ENCODE measurements at regions not wholly inside any gene's neighbourhood (a gene's known extent, or its start where the extent isn't known, plus 50 kb on each side); places are given as distances from the start of the nearest gene placed in this dataset.

DNA sequence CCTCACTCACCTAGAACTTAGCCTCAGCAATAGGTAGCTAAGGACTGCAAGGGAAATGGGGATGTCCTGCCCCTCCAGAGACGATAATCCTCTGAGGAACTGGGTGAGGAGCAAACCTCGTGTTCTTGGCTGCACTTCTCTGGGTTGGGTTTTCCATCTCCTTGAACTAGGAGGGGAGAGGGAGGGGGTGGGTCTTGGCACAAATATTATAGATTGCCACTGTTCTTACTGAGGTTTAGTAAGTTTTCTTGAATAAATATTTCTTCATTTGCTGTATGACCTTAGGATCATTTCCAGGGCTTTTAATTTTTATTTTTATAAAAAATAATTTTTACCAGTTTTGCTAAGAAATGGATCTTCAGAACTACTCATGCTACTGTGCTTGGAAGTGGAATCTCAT, 406.7 kb upstream of the FZD8 start:
- Histone ChIP-seq H3K9ac (ENCODE audit: low read length) (no peak overlapping the region), H3K36me3 (ENCODE audit: control insufficient read depth, insufficient read depth, low read length) (no peaks in the 10 kb centered on the region), H3K4me3 (ENCODE audit: low read length) (no peak overlapping the region), H3K27me3 (ENCODE audit: control insufficient read depth, insufficient read depth, low read length) (no peaks in the 10 kb centered on the region), H3K9me3 (ENCODE audit: control insufficient read depth, low read length) (no peaks in the 10 kb centered on the region), H3K4me1 (ENCODE audit: control insufficient read depth, insufficient read depth, low read length) (no peaks in the 10 kb centered on the region)

- Histone ChIP-seq H3K4me1 (ENCODE audit: control insufficient read depth, insufficient read depth, low read length) (no peaks in the 10 kb centered on the region), H3K4me3 (ENCODE audit: low read length) (no peak overlapping the region), H3K9ac (ENCODE audit: low read length) (no peak overlapping the region), H3K9me3 (ENCODE audit: control insufficient read depth, low read length) (no peaks in the 10 kb centered on the region), H3K36me3 (ENCODE audit: control insufficient read depth, insufficient read depth, low read length) (no peaks in the 10 kb centered on the region), H3K27me3 (ENCODE audit: control insufficient read depth, insufficient read depth, low read length) (no peaks in the 10 kb centered on the region)
Measured at GRCh38 chr10:36048236-36048635, 406.1 kb upstream of the FZD8 start.

- Histone ChIP-seq H3K4me1 (ENCODE audit: control insufficient read depth, insufficient read depth, low read length) (no peaks in the 10 kb centered on the region), H3K9me3 (ENCODE audit: control insufficient read depth, low read length) (no peaks in the 10 kb centered on the region), H3K9ac (ENCODE audit: low read length) (no peak overlapping the region), H3K27me3 (ENCODE audit: control insufficient read depth, insufficient read depth, low read length) (no peaks in the 10 kb centered on the region), H3K4me3 (ENCODE audit: low read length) (no peak overlapping the region), H3K36me3 (ENCODE audit: control insufficient read depth, insufficient read depth, low read length) (no peaks in the 10 kb centered on the region)
Measured at GRCh38 chr10:36042135-36042534, 400.0 kb upstream of the FZD8 start.

DNA sequence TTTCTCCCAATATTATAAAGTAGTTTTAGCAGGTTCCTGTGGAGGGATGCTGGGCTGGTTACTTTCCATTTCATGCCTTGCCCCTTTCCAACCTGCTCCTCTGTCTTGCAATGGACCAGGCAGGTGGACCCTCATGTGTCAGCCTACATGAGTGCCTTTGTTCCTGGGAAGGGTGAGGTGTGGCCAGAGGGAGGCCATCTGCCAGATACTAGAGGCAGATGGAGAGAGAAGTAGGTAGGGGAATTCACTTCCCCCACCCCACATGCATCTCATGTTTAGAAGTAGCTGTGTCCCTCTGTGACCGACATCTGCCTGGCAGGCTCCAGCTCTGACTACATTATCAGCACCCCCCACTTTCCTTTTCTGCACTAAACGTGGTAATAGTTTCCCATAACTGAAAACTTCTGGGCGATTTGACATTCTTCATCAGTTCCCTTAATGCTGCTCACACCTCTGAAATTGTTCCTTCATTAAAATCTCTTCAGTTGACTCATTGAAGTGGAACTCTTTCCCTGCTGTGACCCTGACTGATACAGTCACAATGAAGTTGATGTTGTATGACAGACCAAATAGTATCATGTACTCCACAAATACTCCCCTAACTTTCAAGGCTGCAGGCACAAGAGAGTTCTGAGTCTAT, 396.3 kb upstream of the FZD8 start:
- Histone ChIP-seq H3K9me3 (ENCODE audit: control insufficient read depth, low read length) (no peaks in the 10 kb centered on the region), H3K27me3 (ENCODE audit: control insufficient read depth, insufficient read depth, low read length) (no peaks in the 10 kb centered on the region), H3K4me1 (ENCODE audit: control insufficient read depth, insufficient read depth, low read length) (no peaks in the 10 kb centered on the region), H3K4me3 (ENCODE audit: low read length) (no peak overlapping the region), H3K9ac (ENCODE audit: low read length) (no peak overlapping the region), H3K36me3 (ENCODE audit: control insufficient read depth, insufficient read depth, low read length) (no peaks in the 10 kb centered on the region)

DNA sequence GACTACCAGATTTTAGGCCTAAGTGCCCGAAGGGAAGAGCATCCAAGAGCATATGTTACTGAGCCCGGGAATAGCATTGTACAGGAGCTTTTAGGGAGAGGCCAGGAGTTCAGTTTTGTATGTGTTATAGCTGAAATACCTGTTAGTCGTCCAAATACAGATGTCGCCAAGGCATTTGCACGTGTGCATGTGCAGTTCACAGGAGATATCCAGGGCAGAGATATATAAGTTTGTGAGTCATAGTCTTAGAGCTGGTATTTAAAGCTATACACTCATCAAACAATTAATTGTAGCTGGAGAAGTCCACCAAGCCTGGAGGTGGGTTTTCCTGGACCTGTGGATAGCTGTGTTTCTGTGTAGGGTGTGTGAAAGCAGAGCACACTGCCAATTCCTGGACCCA, 394.0 kb upstream of the FZD8 start:
- Histone ChIP-seq H3K36me3 (ENCODE audit: control insufficient read depth, insufficient read depth, low read length) (no peaks in the 10 kb centered on the region), H3K9ac (ENCODE audit: low read length) (no peak overlapping the region), H3K4me3 (ENCODE audit: low read length) (no peak overlapping the region), H3K9me3 (ENCODE audit: control insufficient read depth, low read length) (no peaks in the 10 kb centered on the region), H3K27me3 (ENCODE audit: control insufficient read depth, insufficient read depth, low read length) (no peaks in the 10 kb centered on the region), H3K4me1 (ENCODE audit: control insufficient read depth, insufficient read depth, low read length) (no peaks in the 10 kb centered on the region)

DNA sequence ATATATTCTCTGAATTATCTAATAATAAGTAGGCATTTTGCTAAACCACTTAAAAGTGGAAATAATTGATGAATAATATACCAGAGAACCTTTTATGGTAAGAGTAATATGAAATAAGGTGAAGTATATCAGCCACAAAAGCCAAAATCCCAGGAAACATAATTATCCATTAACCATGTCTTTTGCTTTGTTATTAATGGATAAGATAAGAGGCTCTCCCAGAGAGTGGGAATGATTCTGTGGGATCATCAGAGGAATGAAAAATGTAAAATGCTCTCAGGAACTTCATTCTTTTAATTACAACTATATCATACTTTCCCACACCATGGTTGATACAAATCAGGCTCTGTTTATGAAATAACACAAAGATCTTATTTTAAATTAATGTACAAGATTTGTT, 391.7 kb upstream of the FZD8 start:
- no peaks in the 10 kb centered on the region for H3K4me1 ChIP-seq (ENCODE audit: control insufficient read depth, insufficient read depth, low read length)
- H3K27me3 ChIP-seq (ENCODE audit: control insufficient read depth, insufficient read depth, low read length): no peaks in the 10 kb centered on the region
- H3K4me3 ChIP-seq (ENCODE audit: low read length): no peak overlapping the region
- no peaks in the 10 kb centered on the region for H3K9me3 ChIP-seq (ENCODE audit: control insufficient read depth, low read length)
- no peak overlapping the region for H3K9ac ChIP-seq (ENCODE audit: low read length)
- H3K36me3 ChIP-seq (ENCODE audit: control insufficient read depth, insufficient read depth, low read length): no peaks in the 10 kb centered on the region

- H3K36me3 ChIP-seq (ENCODE audit: control insufficient read depth, insufficient read depth, low read length): no peaks in the 10 kb centered on the region
Measured at GRCh38 chr10:36030516-36030915, 388.4 kb upstream of the FZD8 start.

GRCh38 chr10:36026656-36027390, 384.7 kb upstream of the FZD8 start:
- H3K36me3 ChIP-seq (ENCODE audit: control insufficient read depth, insufficient read depth, low read length): no peaks in the 10 kb centered on the region

More at GRCh38 chr10:36030516-36030915, 388.4 kb upstream of the FZD8 start:
- Histone ChIP-seq H3K9ac (ENCODE audit: low read length) (no peak overlapping the region), H3K4me1 (ENCODE audit: control insufficient read depth, insufficient read depth, low read length) (no peaks in the 10 kb centered on the region), H3K27me3 (ENCODE audit: control insufficient read depth, insufficient read depth, low read length) (no peaks in the 10 kb centered on the region), H3K9me3 (ENCODE audit: control insufficient read depth, low read length) (no peaks in the 10 kb centered on the region), H3K4me3 (ENCODE audit: low read length) (no peak overlapping the region)

DNA sequence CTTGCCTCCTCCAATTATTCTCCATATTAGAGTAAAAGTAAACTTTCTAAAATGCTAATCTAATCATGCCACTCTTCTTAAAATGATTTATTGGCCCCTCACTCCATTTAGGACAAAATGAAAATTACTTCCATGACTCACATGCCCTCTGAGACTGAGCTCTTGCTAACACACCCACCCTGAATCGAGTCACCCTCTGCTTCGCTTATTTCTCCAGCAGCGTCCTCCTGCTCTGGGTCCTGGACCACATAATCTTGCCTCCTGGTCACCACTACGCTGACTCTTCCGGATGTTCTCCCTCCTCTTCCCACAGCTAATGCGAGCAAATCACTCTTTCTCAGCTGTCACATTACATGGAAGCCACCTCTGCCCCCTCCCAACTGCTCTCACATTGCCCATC, 384.0 kb upstream of the FZD8 start:
- Histone ChIP-seq H3K4me3 (ENCODE audit: low read length) (no peak overlapping the region), H3K4me1 (ENCODE audit: control insufficient read depth, insufficient read depth, low read length) (peaks cover 10% of the 10 kb centered on the region), H3K27me3 (ENCODE audit: control insufficient read depth, insufficient read depth, low read length) (no peaks in the 10 kb centered on the region), H3K36me3 (ENCODE audit: control insufficient read depth, insufficient read depth, low read length) (no peaks in the 10 kb centered on the region), H3K9ac (ENCODE audit: low read length) (no peak overlapping the region), H3K9me3 (ENCODE audit: control insufficient read depth, low read length) (no peaks in the 10 kb centered on the region)

More at GRCh38 chr10:36026656-36027390, 384.7 kb upstream of the FZD8 start:
- no peaks in the 10 kb centered on the region for H3K27me3 ChIP-seq (ENCODE audit: control insufficient read depth, insufficient read depth, low read length)
- no peak overlapping the region for H3K4me3 ChIP-seq (ENCODE audit: low read length)
- no peaks in the 10 kb centered on the region for H3K9me3 ChIP-seq (ENCODE audit: control insufficient read depth, low read length)
- H3K4me1 ChIP-seq (ENCODE audit: control insufficient read depth, insufficient read depth, low read length): peaks cover 10% of the 10 kb centered on the region
- H3K9ac ChIP-seq (ENCODE audit: low read length): no peak overlapping the region

- Histone ChIP-seq H3K27me3 (ENCODE audit: control insufficient read depth, insufficient read depth, low read length) (no peaks in the 10 kb centered on the region), H3K9ac (ENCODE audit: low read length) (no peak overlapping the region), H3K4me3 (ENCODE audit: low read length) (no peak overlapping the region), H3K9me3 (ENCODE audit: control insufficient read depth, low read length) (no peaks in the 10 kb centered on the region), H3K4me1 (ENCODE audit: control insufficient read depth, insufficient read depth, low read length) (peaks cover 16% of the 10 kb centered on the region), H3K36me3 (ENCODE audit: control insufficient read depth, insufficient read depth, low read length) (no peaks in the 10 kb centered on the region)
Measured at GRCh38 chr10:36023939-36024338, 381.8 kb upstream of the FZD8 start.

DNA sequence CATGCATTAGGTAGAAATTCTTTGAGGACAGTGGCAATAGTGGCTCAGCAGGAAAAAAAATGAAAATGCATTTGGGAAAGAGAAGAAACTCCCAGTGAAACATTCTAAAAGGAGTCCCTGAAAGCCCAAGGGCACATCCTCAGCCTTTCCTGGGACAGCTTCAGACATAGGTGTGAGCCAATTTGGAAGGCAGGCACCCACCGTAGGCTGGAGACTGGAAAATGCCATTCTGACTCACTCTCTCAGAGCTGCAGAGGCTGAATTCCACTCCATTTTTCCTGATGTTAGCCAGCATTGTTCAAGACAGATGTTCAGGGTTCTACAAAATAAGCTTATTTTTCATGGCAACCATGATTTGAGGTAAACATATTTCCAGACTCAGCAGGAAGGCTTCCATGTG, 379.0 kb upstream of the FZD8 start:
- Histone ChIP-seq H3K9me3 (ENCODE audit: control insufficient read depth, low read length) (no peaks in the 10 kb centered on the region), H3K4me1 (ENCODE audit: control insufficient read depth, insufficient read depth, low read length) (peaks cover 16% of the 10 kb centered on the region), H3K9ac (ENCODE audit: low read length) (no peak overlapping the region), H3K4me3 (ENCODE audit: low read length) (no peak overlapping the region), H3K27me3 (ENCODE audit: control insufficient read depth, insufficient read depth, low read length) (no peaks in the 10 kb centered on the region), H3K36me3 (ENCODE audit: control insufficient read depth, insufficient read depth, low read length) (no peaks in the 10 kb centered on the region)

DNA sequence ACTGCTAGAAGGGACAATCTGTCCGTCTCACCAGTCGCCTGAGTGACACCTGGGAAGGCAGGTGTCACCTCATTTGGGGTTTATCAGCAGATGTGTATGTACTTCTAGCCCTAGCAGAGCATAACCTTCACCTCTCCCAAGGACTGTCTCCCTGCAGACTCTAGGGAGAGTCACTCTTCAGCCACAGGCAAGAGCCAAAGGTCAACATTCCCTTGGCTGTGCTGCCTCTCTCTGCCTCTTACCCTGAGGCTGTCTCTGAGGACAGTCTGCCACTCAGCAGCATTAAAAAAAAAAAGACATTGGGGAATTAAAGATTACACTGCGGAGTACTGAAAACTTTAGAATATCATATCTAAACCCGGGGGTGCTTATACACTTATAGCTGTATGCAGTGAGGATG, 377.7 kb upstream of the FZD8 start:
- Histone ChIP-seq H3K9me3 (ENCODE audit: control insufficient read depth, low read length) (no peaks in the 10 kb centered on the region), H3K4me3 (ENCODE audit: low read length) (no peak overlapping the region), H3K36me3 (ENCODE audit: control insufficient read depth, insufficient read depth, low read length) (no peaks in the 10 kb centered on the region), H3K4me1 (ENCODE audit: control insufficient read depth, insufficient read depth, low read length) (peaks cover 16% of the 10 kb centered on the region), H3K27me3 (ENCODE audit: control insufficient read depth, insufficient read depth, low read length) (no peaks in the 10 kb centered on the region), H3K9ac (ENCODE audit: low read length) (no peak overlapping the region)
